ENCODE measurements at regions not wholly inside any gene's neighbourhood (a gene's known extent, or its start where the extent isn't known, plus 50 kb on each side); places are given as distances from the start of the nearest gene placed in this dataset.

GRCh38 chr2:238985041-238985729, 137.3 kb downstream of the TWIST2 start:
- DNase-seq (ENCODE audit: low spot score) = no peak

- peak; percentile 86 for DNase-seq (ENCODE audit: low spot score)
Observed at GRCh38 chr2:238985931-238986446, 138.1 kb downstream of the TWIST2 start.

GRCh38 chr2:238986491-238987351, 138.8 kb downstream of the TWIST2 start:
- no peak for DNase-seq (ENCODE audit: low spot score)

- no peak for DNase-seq (ENCODE audit: low spot score)
Observed at GRCh38 chr2:238987352-238987981, 139.6 kb downstream of the TWIST2 start.

GRCh38 chr2:238988105-238988504, 140.2 kb downstream of the TWIST2 start:
- no peak for DNase-seq (ENCODE audit: low spot score)

- no peak for DNase-seq (ENCODE audit: low spot score)
Observed at GRCh38 chr2:238988752-238989151, 140.9 kb downstream of the TWIST2 start.

- no peak for DNase-seq (ENCODE audit: low spot score)
Observed at GRCh38 chr2:238989484-238989883, 141.6 kb downstream of the TWIST2 start.

- DNase-seq (ENCODE audit: low spot score) = no peak
Observed at GRCh38 chr2:238994432-238994831, 146.5 kb downstream of the TWIST2 start.

- DNase-seq (ENCODE audit: low spot score) = no peak
Observed at GRCh38 chr2:238994876-238995275, 147.0 kb downstream of the TWIST2 start.

GRCh38 chr2:238995634-238996033, 147.7 kb downstream of the TWIST2 start:
- no peak for DNase-seq (ENCODE audit: low spot score)

- DNase-seq (ENCODE audit: low spot score) = no peak
Observed at GRCh38 chr2:238996331-238997136, 148.6 kb downstream of the TWIST2 start.

- DNase-seq (ENCODE audit: low spot score) = no peak
Observed at GRCh38 chr2:238997137-238997390, 149.2 kb downstream of the TWIST2 start.

- DNase-seq (ENCODE audit: low spot score) = no peak
Observed at GRCh38 chr2:238997684-238998083, 149.8 kb downstream of the TWIST2 start.
